ENCODE measurements at regions not wholly inside any gene's neighbourhood (a gene's known extent, or its start where the extent isn't known, plus 50 kb on each side); places are given as distances from the start of the nearest gene placed in this dataset.

- intact Hi-C loops (cut with DNase I; ENCODE audit: low total_unique reads) = no loop called here
- Histone ChIP-seq H3K9me3 (no peaks in the 10 kb centered on the region), H3K27me3 (no peaks in the 10 kb centered on the region), H3K4me3 (no peak overlapping the region), H3K4me1 (no peaks in the 10 kb centered on the region), H3K27ac (no peak overlapping the region), H3K36me3 (no peaks in the 10 kb centered on the region)
- DNase-seq = no peak
- WGBS, 2 donors (ENCODE audit: low coverage in 1 of 2) = 90% methylated on average over 5 of the region's 5 CpGs; no CpG with 5 or more reads in 1 of the 2 donors
- in situ Hi-C loops (cut with MboI; ENCODE audit: low pct_ligation_motif_present in 1 of 4, low pct_unique_long_range_greater_than_20kb in 1 of 4, low sequenced_read_pairs in 3 of 4) = no loop called here
- TF ChIP-seq POLR2AphosphoS5 (IDR thresholded peaks at IDR 0.05) = no peak
- TF ChIP-seq EP300 (IDR thresholded peaks at IDR 0.05; ENCODE audit: low read depth) = no peak
- no peak for TF ChIP-seq CTCF (IDR thresholded peaks at IDR 0.05)
- TF ChIP-seq POLR2A (IDR thresholded peaks at IDR 0.05) = no peak
These were observed 104.0 kb downstream of the GATA6 start for GRCh38 chr18:22273101-22274039.

GRCh38 chr18:22272242-22272641, 102.9 kb downstream of the GATA6 start:
- in situ Hi-C loops (cut with MboI; ENCODE audit: low pct_ligation_motif_present in 1 of 4, low pct_unique_long_range_greater_than_20kb in 1 of 4, low sequenced_read_pairs in 3 of 4) = no loop called here
- DNase-seq = no peak
- no peak for TF ChIP-seq POLR2AphosphoS5 (IDR thresholded peaks at IDR 0.05)
- TF ChIP-seq CTCF (IDR thresholded peaks at IDR 0.05) = no peak
- no peak for TF ChIP-seq POLR2A (IDR thresholded peaks at IDR 0.05)
- no peak for TF ChIP-seq EP300 (IDR thresholded peaks at IDR 0.05; ENCODE audit: low read depth)
- Histone ChIP-seq H3K36me3 (no peaks in the 10 kb centered on the region), H3K4me3 (no peak overlapping the region), H3K9me3 (no peaks in the 10 kb centered on the region), H3K4me1 (no peaks in the 10 kb centered on the region), H3K27me3 (no peaks in the 10 kb centered on the region), H3K27ac (no peak overlapping the region)
- intact Hi-C loops (cut with DNase I; ENCODE audit: low total_unique reads) = no loop called here

GRCh38 chr18:22271030-22271429, 101.6 kb downstream of the GATA6 start:
- in situ Hi-C loops (cut with MboI; ENCODE audit: low pct_ligation_motif_present in 1 of 4, low pct_unique_long_range_greater_than_20kb in 1 of 4, low sequenced_read_pairs in 3 of 4) (no loop called here), intact Hi-C loops (cut with DNase I; ENCODE audit: low total_unique reads) (no loop called here)
- H3K27ac ChIP-seq = no peak overlapping the region
- 87 to 94% methylated on average over 1 of the region's 1 CpG for WGBS, 2 donors (ENCODE audit: low coverage in 1 of 2)
- H3K9me3 ChIP-seq = no peaks in the 10 kb centered on the region
- H3K4me1 ChIP-seq = no peaks in the 10 kb centered on the region
- H3K4me3 ChIP-seq = no peak overlapping the region
- DNase-seq = no peak
- TF ChIP-seq POLR2A (IDR thresholded peaks at IDR 0.05) (no peak), POLR2AphosphoS5 (IDR thresholded peaks at IDR 0.05) (no peak), CTCF (IDR thresholded peaks at IDR 0.05) (no peak), EP300 (IDR thresholded peaks at IDR 0.05; ENCODE audit: low read depth) (no peak)
- H3K27me3 ChIP-seq = no peaks in the 10 kb centered on the region
- H3K36me3 ChIP-seq = no peaks in the 10 kb centered on the region

GRCh38 chr18:22268641-22269128, 99.3 kb downstream of the GATA6 start:
- H3K27ac ChIP-seq = no peak overlapping the region
- no peak for DNase-seq

More at GRCh38 chr18:22268641-22269128, 99.3 kb downstream of the GATA6 start:
- no peaks in the 10 kb centered on the region for H3K36me3 ChIP-seq
- in situ Hi-C loops (cut with MboI; ENCODE audit: low pct_ligation_motif_present in 1 of 4, low pct_unique_long_range_greater_than_20kb in 1 of 4, low sequenced_read_pairs in 3 of 4) = no loop called here
- no peak overlapping the region for H3K4me3 ChIP-seq
- TF ChIP-seq POLR2AphosphoS5 (IDR thresholded peaks at IDR 0.05) (no peak), EP300 (IDR thresholded peaks at IDR 0.05; ENCODE audit: low read depth) (no peak), CTCF (IDR thresholded peaks at IDR 0.05) (no peak), POLR2A (IDR thresholded peaks at IDR 0.05) (no peak)
- no peaks in the 10 kb centered on the region for H3K9me3 ChIP-seq
- H3K4me1 ChIP-seq = no peaks in the 10 kb centered on the region
- intact Hi-C loops (cut with DNase I; ENCODE audit: low total_unique reads) = loop anchor here (2.0 kb wide), 1 partner anchor 78 kb away; no protein-coding TSS in a partner anchor
- WGBS, 2 donors (ENCODE audit: low coverage in 1 of 2) = 46 to 52% methylated on average over 4 of the region's 4 CpGs
- H3K27me3 ChIP-seq = no peaks in the 10 kb centered on the region

Data from transverse colon (tissue), 4 donors.